ENCODE measurements at regions not wholly inside any gene's neighbourhood (a gene's known extent, or its start where the extent isn't known, plus 50 kb on each side); places are given as distances from the start of the nearest gene placed in this dataset.

- H3K4me3 ChIP-seq: no peak overlapping the region
- H3K4me1 ChIP-seq: no peaks in the 10 kb centered on the region
- H3K9me3 ChIP-seq: no peaks in the 10 kb centered on the region
- no peak overlapping the region for H3K27ac ChIP-seq
- TF ChIP-seq EP300 (IDR thresholded peaks at IDR 0.05) (no peak), POLR2AphosphoS5 (IDR thresholded peaks at IDR 0.05) (no peak), POLR2A (IDR thresholded peaks at IDR 0.05) (no peak), CTCF (IDR thresholded peaks at IDR 0.05) (no peak)
- no peaks in the 10 kb centered on the region for H3K36me3 ChIP-seq
- DNase-seq (ENCODE audit: low spot score in 2 of 2): no peak
- peaks cover 2% of the 10 kb centered on the region for H3K27me3 ChIP-seq
- WGBS: 71% methylated on average over 1 of the region's 1 CpG
Observed at GRCh38 chr10:104527013-104527412, 114.1 kb upstream of the SORCS3 start.

- 84% methylated on average over 3 of the region's 3 CpGs for WGBS
- Histone ChIP-seq H3K9me3 (no peaks in the 10 kb centered on the region), H3K4me3 (no peak overlapping the region), H3K36me3 (no peaks in the 10 kb centered on the region), H3K4me1 (no peaks in the 10 kb centered on the region), H3K27me3 (no peaks in the 10 kb centered on the region), H3K27ac (no peak overlapping the region)
- no peak for TF ChIP-seq POLR2A (IDR thresholded peaks at IDR 0.05)
- DNase-seq (ENCODE audit: low spot score in 2 of 2): no peak
Observed at GRCh38 chr10:104540181-104540580, 100.9 kb upstream of the SORCS3 start.

- Histone ChIP-seq H3K9me3 (no peaks in the 10 kb centered on the region), H3K27me3 (no peaks in the 10 kb centered on the region), H3K4me3 (no peak overlapping the region), H3K27ac (no peak overlapping the region), H3K36me3 (no peaks in the 10 kb centered on the region), H3K4me1 (no peaks in the 10 kb centered on the region)
- TF ChIP-seq POLR2AphosphoS5 (IDR thresholded peaks at IDR 0.05) (no peak), POLR2A (IDR thresholded peaks at IDR 0.05) (no peak)
- 69% methylated on average over 4 of the region's 4 CpGs for WGBS
- no peak for DNase-seq (ENCODE audit: low spot score in 2 of 2)
Observed at GRCh38 chr10:104541820-104542219, 99.3 kb upstream of the SORCS3 start.

GRCh38 chr10:104546336-104546735 is 94.8 kb upstream of the SORCS3 start:
- no peak overlapping the region for H3K27ac ChIP-seq
- no peaks in the 10 kb centered on the region for H3K4me1 ChIP-seq
- H3K9me3 ChIP-seq: no peaks in the 10 kb centered on the region
- no peak for TF ChIP-seq CTCF (IDR thresholded peaks at IDR 0.05)
- no peak for TF ChIP-seq POLR2AphosphoS5 (IDR thresholded peaks at IDR 0.05)
- no peak for TF ChIP-seq POLR2A (IDR thresholded peaks at IDR 0.05)
- TF ChIP-seq EP300 (IDR thresholded peaks at IDR 0.05): no peak
- WGBS: 81% methylated on average over 4 of the region's 4 CpGs
- H3K4me3 ChIP-seq: no peak overlapping the region
- H3K36me3 ChIP-seq: no peaks in the 10 kb centered on the region
- no peak for DNase-seq (ENCODE audit: low spot score in 2 of 2)
- no peaks in the 10 kb centered on the region for H3K27me3 ChIP-seq

GRCh38 chr10:104546756-104547155 is 94.3 kb upstream of the SORCS3 start:
- no peaks in the 10 kb centered on the region for H3K27me3 ChIP-seq
- whole genome bisulfite sequencing: 81% methylated on average over 3 of the region's 3 CpGs
- no peaks in the 10 kb centered on the region for H3K36me3 ChIP-seq
- H3K4me1 ChIP-seq: no peaks in the 10 kb centered on the region
- no peak overlapping the region for H3K27ac ChIP-seq
- no peak for DNase-seq (ENCODE audit: low spot score in 2 of 2)
- H3K4me3 ChIP-seq: no peak overlapping the region
- no peaks in the 10 kb centered on the region for H3K9me3 ChIP-seq
- TF ChIP-seq POLR2A (IDR thresholded peaks at IDR 0.05) (no peak), CTCF (IDR thresholded peaks at IDR 0.05) (no peak), POLR2AphosphoS5 (IDR thresholded peaks at IDR 0.05) (no peak), EP300 (IDR thresholded peaks at IDR 0.05) (no peak)

GRCh38 chr10:104548090-104548489 is 93.0 kb upstream of the SORCS3 start:
- Histone ChIP-seq H3K27ac (no peak overlapping the region), H3K36me3 (no peaks in the 10 kb centered on the region), H3K4me1 (no peaks in the 10 kb centered on the region), H3K27me3 (no peaks in the 10 kb centered on the region), H3K9me3 (no peaks in the 10 kb centered on the region), H3K4me3 (no peak overlapping the region)
- TF ChIP-seq CTCF (IDR thresholded peaks at IDR 0.05) (no peak), EP300 (IDR thresholded peaks at IDR 0.05) (no peak)
- 48% methylated on average over 2 of the region's 2 CpGs for whole genome bisulfite sequencing
- no peak for DNase-seq (ENCODE audit: low spot score in 2 of 2)
